HepG2 (cell line): ENCODE measurements at regions not wholly inside any gene's neighbourhood (a gene's known extent, or its start where the extent isn't known, plus 50 kb on each side); places are given as distances from the start of the nearest gene placed in this dataset.

Experiments
- ADNP ChIP-seq: sonication (generic); formaldehyde crosslinking; IDR thresholded peaks from 2 replicates; pipeline ENCODE4 v1.4.0; 2020; ENCODE audit warnings: missing genetic modification reagents
- ARID5B ChIP-seq: IDR thresholded peaks from 2 replicates; pipeline ENCODE4 v1.4.0; 2020; ENCODE audit warnings: mild to moderate bottlenecking, missing genetic modification reagents
- ATF3 ChIP-seq: sonication (generic); formaldehyde crosslinking; IDR thresholded peaks from 2 replicates; pipeline ENCODE4 v1.4.0; 2020; ENCODE audit warnings: missing genetic modification reagents
- CCDC6 ChIP-seq: sonication (generic); formaldehyde crosslinking; IDR thresholded peaks from 2 replicates; pipeline ENCODE4 v1.8.1; 2022; ENCODE audit warnings: mild to moderate bottlenecking, missing genetic modification reagents, moderate library complexity
- DRAP1 ChIP-seq: IDR thresholded peaks from 2 replicates; pipeline ENCODE4 v1.6.1; 2016; ENCODE audit warnings: missing genetic modification reagents, missing compliant biosample characterization
- GABPA ChIP-seq, 2 experiments: IDR thresholded peaks; 2 replicates each; pipeline ENCODE4 v1.6.1; 2011 to 2016; ENCODE audit warnings: low read depth in 2 of 2, low read length in 1 of 2, missing biosample characterization in 1 of 2, missing genetic modification characterization in 1 of 2
- GLMP ChIP-seq: sonication (generic); formaldehyde crosslinking; IDR thresholded peaks from 2 replicates; pipeline ENCODE4 v1.9.0; 2021; ENCODE audit warnings: missing genetic modification reagents, mild to moderate bottlenecking, borderline replicate concordance
- NR2F1 ChIP-seq, 2 experiments: fragments of 450-650 bp in 1 of 2; formaldehyde crosslinking in 1 of 2; IDR thresholded peaks; 2 replicates each; pipeline versions ENCODE4 v1.5.0 to v1.6.1; 2016 to 2020; ENCODE audit warnings: mild to moderate bottlenecking in 1 of 2, missing compliant biosample characterization in 1 of 2, missing genetic modification reagents in 1 of 2, moderate library complexity in 1 of 2
- REPIN1 ChIP-seq: sonication (generic); formaldehyde crosslinking; IDR thresholded peaks from 2 replicates; pipeline ENCODE4 v1.8.0; 2022; ENCODE audit warnings: missing genetic modification reagents, low read depth, mild to moderate bottlenecking, borderline replicate concordance
- SMC3 ChIP-seq: IDR thresholded peaks from 2 replicates; pipeline ENCODE4 v1.6.1; 2011; ENCODE audit warnings: low read length, improper control_type of control experiment
- SOX6 ChIP-seq, 2 experiments: fragments of 450-650 bp in 1 of 2; sonication (generic) in 1 of 2; formaldehyde crosslinking in 1 of 2; IDR thresholded peaks; 2 replicates each; pipeline versions ENCODE4 v1.4.0 to v1.6.1; 2017 to 2020; ENCODE audit warnings: antibody characterized with exemption in 1 of 2, mild to moderate bottlenecking in 1 of 2, missing genetic modification reagents in 1 of 2
- TEAD3 ChIP-seq: optimal IDR thresholded peaks from 2 replicates; pipeline ENCODE3; 2016; ENCODE audit warnings: borderline replicate concordance
- TFAP4 ChIP-seq: sonication (generic); IDR thresholded peaks from 2 replicates; pipeline ENCODE4 v1.6.1; 2016; ENCODE audit warnings: low read depth, borderline replicate concordance
- TFDP1 ChIP-seq: IDR thresholded peaks from 2 replicates; pipeline ENCODE4 v1.6.1; 2016; ENCODE audit warnings: missing compliant biosample characterization, missing genetic modification reagents, borderline replicate concordance
- TGIF2 ChIP-seq: IDR thresholded peaks from 2 replicates; pipeline ENCODE4 v1.6.1; 2016; ENCODE audit warnings: control low read depth, missing compliant biosample characterization
- ZFP36 ChIP-seq: fragments of 150-350 bp; IDR thresholded peaks from 2 replicates; pipeline ENCODE4 v1.6.1; 2018; ENCODE audit warnings: borderline replicate concordance, low read length, low read depth; ENCODE audit not compliant: partially characterized antibody
- ZFX ChIP-seq: sonication (generic); formaldehyde crosslinking; IDR thresholded peaks from 2 replicates; pipeline ENCODE4 v1.4.0; 2020; ENCODE audit warnings: mild to moderate bottlenecking, low read depth, missing genetic modification reagents, moderate library complexity
- ZMYM3 ChIP-seq: sonication (generic); formaldehyde crosslinking; IDR thresholded peaks from 2 replicates; pipeline ENCODE4 v1.5.1; 2020; ENCODE audit warnings: mild to moderate bottlenecking, missing genetic modification reagents
- ZNF205 ChIP-seq: IDR thresholded peaks from 2 replicates; pipeline ENCODE4 v1.6.1; 2018; ENCODE audit warnings: missing biosample characterization, missing genetic modification reagents
- ZNF296 ChIP-seq: sonication (generic); formaldehyde crosslinking; conservative IDR thresholded peaks from 2 replicates; pipeline ENCODE4 v1.5.0; 2020; ENCODE audit warnings: mild to moderate bottlenecking, missing genetic modification reagents
- ZSCAN21 ChIP-seq: sonication (generic); formaldehyde crosslinking; IDR thresholded peaks from 2 replicates; pipeline ENCODE4 v1.8.0; 2022; ENCODE audit warnings: mild to moderate bottlenecking, missing genetic modification reagents, moderate library complexity, borderline replicate concordance
- ZSCAN29 ChIP-seq: sonication (generic); formaldehyde crosslinking; conservative IDR thresholded peaks from 2 replicates; pipeline ENCODE4 v1.4.0; 2020; ENCODE audit warnings: mild to moderate bottlenecking, missing genetic modification reagents

GRCh38 chr4:4694296-4694772 lies 152.5 kb upstream of the STX18 start (continued):
- TF ChIP-seq SMC3 = peak; percentile 47; the same call in 1 of the 2 replicates
- TF ChIP-seq TGIF2 (CRISPR knock-in tag) = peak; percentile 73; the same call in 1 of the 2 replicates
- no peak for TF ChIP-seq ZSCAN21 (CRISPR knock-in tag)
- TF ChIP-seq ZFX (CRISPR knock-in tag) = peak; percentile 63
- no peak for TF ChIP-seq ZFP36
- TF ChIP-seq ZNF296 = peak; percentile 88; the same call in 1 of the 2 replicates
- TF ChIP-seq REPIN1 = peak; percentile 64; the same call in 1 of the 2 replicates
- TF ChIP-seq GLMP (CRISPR knock-in tag) = no peak
- peak; percentile 26; the same call in 1 of the 2 replicates for TF ChIP-seq TFDP1
- peak; percentile 96 for TF ChIP-seq ARID5B (CRISPR knock-in tag)
- no peak for TF ChIP-seq GABPA (IDR thresholded peaks at IDR 0.05; ENCODE audit: low read depth, low read length)
- no peak for TF ChIP-seq GABPA (CRISPR knock-in tag; IDR thresholded peaks at IDR 0.05; ENCODE audit: low read depth)
- no peak for TF ChIP-seq DRAP1 (CRISPR knock-in tag)
- TF ChIP-seq CCDC6 (CRISPR knock-in tag) = peak; percentile 60; the same call in 1 of the 2 replicates
- peak; percentile 9; the same call in 1 of the 2 replicates for TF ChIP-seq ATF3 (CRISPR knock-in tag)
- peak; percentile 55; the same call in 1 of the 2 replicates for TF ChIP-seq TFAP4
- TF ChIP-seq ZNF205 = peak; percentile 78; the same call in 1 of the 2 replicates
- no peak for TF ChIP-seq ZSCAN29 (CRISPR knock-in tag)
- 0 out of 2 replicates have a peak, but pooled peaks have one; percentile 23 for TF ChIP-seq ADNP (CRISPR knock-in tag)
- peak; percentile 94 for TF ChIP-seq TEAD3
- no peak for TF ChIP-seq SOX6 (IDR thresholded peaks at IDR 0.05)
- peak; percentile 85 for TF ChIP-seq SOX6 (CRISPR knock-in tag; IDR thresholded peaks at IDR 0.05)
- TF ChIP-seq ZMYM3 (CRISPR knock-in tag) = peak; percentile 78; the same call in 1 of the 2 replicates
- TF ChIP-seq NR2F1 (CRISPR knock-in tag; IDR thresholded peaks at IDR 0.05) = peak; percentile 49 to 57; a peak in 3 of 4 replicates
